ENCODE measurements at regions not wholly inside any gene's neighbourhood (a gene's known extent, or its start where the extent isn't known, plus 50 kb on each side); places are given as distances from the start of the nearest gene placed in this dataset.

DNA sequence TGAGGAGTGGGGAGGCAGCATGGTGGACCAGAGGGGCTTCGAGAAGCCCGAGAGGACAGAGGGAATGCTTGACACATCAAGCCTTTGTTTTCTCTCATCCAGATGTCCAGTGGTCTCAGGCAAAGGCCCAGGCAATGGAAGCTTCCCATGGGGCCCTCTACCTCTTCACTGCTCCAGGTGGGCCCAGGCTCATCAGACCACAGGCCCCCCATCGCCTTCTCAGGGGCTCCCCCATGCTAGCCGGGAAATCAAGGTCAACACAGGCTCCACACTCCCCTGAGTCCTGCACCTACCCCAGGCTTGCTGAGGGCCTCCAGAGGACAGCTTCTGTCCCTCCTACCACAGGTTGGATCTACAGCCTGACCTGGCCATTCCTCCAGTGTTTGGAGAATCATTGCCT, 157.5 kb downstream of the CHST1 start:
- ATAC-seq = no peak
- H3K27me3 ChIP-seq = peaks cover 5% of the 10 kb centered on the region
- intact Hi-C loops (cut with DNase I) = no loop called here

DNA sequence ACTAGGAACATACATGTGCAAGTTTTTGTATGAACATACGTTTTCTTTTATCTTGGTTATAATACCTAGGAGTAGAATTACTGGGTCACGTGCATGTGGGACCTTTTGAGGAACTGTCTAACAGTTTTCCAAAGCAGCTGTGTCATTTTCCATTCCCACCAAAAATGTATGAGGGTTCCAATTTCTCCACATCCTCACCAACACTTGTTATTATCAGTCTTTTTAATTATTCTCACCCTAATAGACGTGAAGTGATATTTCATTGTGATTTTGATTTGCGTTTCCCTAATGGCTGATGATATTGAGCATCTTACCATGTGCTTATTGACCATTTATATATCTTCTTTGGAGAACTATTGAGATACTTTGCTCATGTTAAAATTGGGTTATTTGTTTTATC, 162.1 kb downstream of the CHST1 start:
- H3K27me3 ChIP-seq = peaks cover 3% of the 10 kb centered on the region
- no peak overlapping the region for H3K27ac ChIP-seq
- H3K36me3 ChIP-seq = no peaks in the 10 kb centered on the region
- no peaks in the 10 kb centered on the region for H3K9me3 ChIP-seq
- intact Hi-C loops (cut with DNase I) = no loop called here
- TF ChIP-seq, protein P1, sequence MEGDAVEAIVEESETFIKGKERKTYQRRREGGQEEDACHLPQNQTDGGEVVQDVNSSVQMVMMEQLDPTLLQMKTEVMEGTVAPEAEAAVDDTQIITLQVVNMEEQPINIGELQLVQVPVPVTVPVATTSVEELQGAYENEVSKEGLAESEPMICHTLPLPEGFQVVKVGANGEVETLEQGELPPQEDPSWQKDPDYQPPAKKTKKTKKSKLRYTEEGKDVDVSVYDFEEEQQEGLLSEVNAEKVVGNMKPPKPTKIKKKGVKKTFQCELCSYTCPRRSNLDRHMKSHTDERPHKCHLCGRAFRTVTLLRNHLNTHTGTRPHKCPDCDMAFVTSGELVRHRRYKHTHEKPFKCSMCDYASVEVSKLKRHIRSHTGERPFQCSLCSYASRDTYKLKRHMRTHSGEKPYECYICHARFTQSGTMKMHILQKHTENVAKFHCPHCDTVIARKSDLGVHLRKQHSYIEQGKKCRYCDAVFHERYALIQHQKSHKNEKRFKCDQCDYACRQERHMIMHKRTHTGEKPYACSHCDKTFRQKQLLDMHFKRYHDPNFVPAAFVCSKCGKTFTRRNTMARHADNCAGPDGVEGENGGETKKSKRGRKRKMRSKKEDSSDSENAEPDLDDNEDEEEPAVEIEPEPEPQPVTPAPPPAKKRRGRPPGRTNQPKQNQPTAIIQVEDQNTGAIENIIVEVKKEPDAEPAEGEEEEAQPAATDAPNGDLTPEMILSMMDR (IDR thresholded peaks at IDR 0.05) = no peak
- H3K4me1 ChIP-seq = no peaks in the 10 kb centered on the region
- DNase-seq = no peak
- H3K4me3 ChIP-seq = no peak overlapping the region
- no peak for ATAC-seq

More for the DNA sequence above, 157.5 kb downstream of the CHST1 start:
- Histone ChIP-seq H3K4me3 (no peak overlapping the region), H3K27ac (no peak overlapping the region), H3K9me3 (no peaks in the 10 kb centered on the region), H3K36me3 (no peaks in the 10 kb centered on the region), H3K4me1 (no peaks in the 10 kb centered on the region)
- no peak for DNase-seq
- TF ChIP-seq, protein P1 (IDR thresholded peaks at IDR 0.05) = no peak

DNA sequence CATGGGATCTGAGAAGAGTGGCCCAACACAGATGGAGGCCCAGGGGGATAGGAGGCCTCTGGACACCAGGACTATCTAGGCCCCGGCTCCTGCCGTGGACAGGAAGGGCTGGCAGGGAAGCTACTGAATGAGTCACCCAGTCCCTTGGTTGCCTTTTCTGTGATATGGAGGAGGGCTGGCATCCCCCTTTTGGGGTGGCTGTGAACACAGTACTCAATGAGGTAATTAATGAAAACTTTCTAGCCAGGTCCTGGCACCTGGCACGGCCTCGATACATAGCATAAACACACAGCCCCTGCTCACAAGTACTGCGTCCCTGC, 163.2 kb downstream of the CHST1 start:
- H3K9me3 ChIP-seq = no peaks in the 10 kb centered on the region
- intact Hi-C loops (cut with DNase I) = no loop called here
- peaks cover 3% of the 10 kb centered on the region for H3K27me3 ChIP-seq
- DNase-seq (no peak), ATAC-seq (peak; percentile 23)
- H3K36me3 ChIP-seq = no peaks in the 10 kb centered on the region
- TF ChIP-seq, protein P1 (IDR thresholded peaks at IDR 0.05) = no peak
- H3K4me3 ChIP-seq = no peak overlapping the region
- no peaks in the 10 kb centered on the region for H3K4me1 ChIP-seq
- H3K27ac ChIP-seq = no peak overlapping the region

DNA sequence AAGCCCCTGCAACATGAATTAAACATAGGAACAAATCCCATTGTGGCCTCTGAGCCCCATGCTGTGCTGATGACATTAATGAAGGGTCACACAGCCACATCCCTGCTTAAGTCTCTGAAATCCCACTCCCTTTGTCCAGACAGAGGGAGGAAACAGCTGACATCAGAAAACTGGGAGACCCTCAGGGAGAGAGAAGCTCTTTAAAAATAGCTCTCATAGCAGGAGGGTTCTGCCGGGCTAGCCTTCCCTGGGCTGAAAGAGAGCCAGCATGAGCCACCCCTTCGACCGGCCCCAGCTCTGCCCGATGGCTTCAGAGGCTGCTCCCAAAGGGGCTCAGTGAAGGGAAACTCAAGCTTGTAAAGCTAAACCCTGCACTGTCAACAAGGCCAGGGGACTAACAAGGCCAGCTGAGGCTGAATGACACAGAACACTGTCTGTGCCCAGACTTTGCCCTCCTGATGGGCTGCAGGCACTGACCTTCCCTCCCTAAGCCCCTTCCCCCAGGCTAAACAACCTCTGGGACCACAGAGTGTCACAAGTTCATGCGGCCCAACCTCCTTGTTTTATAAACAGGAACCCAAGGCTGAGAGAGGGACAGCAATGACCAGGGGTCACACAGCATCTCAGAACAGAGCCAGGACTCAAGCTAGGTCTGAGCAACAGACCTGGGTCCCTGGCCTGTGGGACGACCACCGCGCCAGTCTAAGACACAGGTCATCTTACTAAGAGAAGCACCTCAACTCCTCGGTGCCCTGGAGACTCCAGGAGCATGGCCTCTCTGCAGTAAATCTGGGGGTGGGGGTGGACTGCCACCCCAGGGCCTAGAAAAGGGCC, 163.8 kb downstream of the CHST1 start:
- Histone ChIP-seq H3K27ac (no peak overlapping the region), H3K36me3 (no peaks in the 10 kb centered on the region), H3K4me3 (no peak overlapping the region), H3K27me3 (peaks cover 3% of the 10 kb centered on the region), H3K9me3 (no peaks in the 10 kb centered on the region), H3K4me1 (no peaks in the 10 kb centered on the region)
- ATAC-seq (no peak), DNase-seq (no peak)
- intact Hi-C loops (cut with DNase I) = no loop called here
- TF ChIP-seq, protein P1 (IDR thresholded peaks at IDR 0.05) = no peak

DNA sequence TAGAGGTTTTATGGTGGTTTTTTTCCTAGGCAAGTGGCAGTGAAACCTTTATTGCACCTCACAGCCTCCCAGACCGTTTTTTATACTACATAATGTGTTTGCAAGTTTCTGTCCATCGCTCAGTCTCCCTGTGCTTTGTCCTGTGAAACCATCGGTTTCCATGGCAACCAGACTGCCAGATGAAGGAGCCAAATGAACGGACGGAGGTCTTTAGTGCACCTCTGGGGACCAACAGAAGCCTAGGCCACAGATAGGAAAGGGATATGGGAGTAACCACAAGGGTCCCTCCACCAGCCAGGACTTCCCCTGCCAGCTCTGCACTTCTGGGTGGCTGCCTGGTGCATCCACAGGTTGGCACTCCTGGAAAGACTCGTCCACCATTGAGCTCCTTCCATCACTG, 165.0 kb downstream of the CHST1 start:
- ATAC-seq = no peak
- H3K27me3 ChIP-seq = peaks cover 3% of the 10 kb centered on the region
- H3K9me3 ChIP-seq = no peaks in the 10 kb centered on the region
- no peak overlapping the region for H3K27ac ChIP-seq
- H3K36me3 ChIP-seq = no peaks in the 10 kb centered on the region
- intact Hi-C loops (cut with DNase I) = no loop called here
- no peaks in the 10 kb centered on the region for H3K4me1 ChIP-seq
- DNase-seq = no peak
- TF ChIP-seq, protein P1 (IDR thresholded peaks at IDR 0.05) = no peak
- H3K4me3 ChIP-seq = no peak overlapping the region
